ENCODE measurements at regions not wholly inside any gene's neighbourhood (a gene's known extent, or its start where the extent isn't known, plus 50 kb on each side); places are given as distances from the start of the nearest gene placed in this dataset.

- no peak for DNase-seq
These were observed 156.9 kb upstream of the SOX4 start for GRCh38 chr6:21436625-21437024.

GRCh38 chr6:21437581-21437980, 156.0 kb upstream of the SOX4 start:
- no peak for DNase-seq

- DNase-seq = no peak
These were observed 155.1 kb upstream of the SOX4 start for GRCh38 chr6:21438237-21438985.

GRCh38 chr6:21438986-21439352, 154.6 kb upstream of the SOX4 start:
- no peak for DNase-seq

GRCh38 chr6:21441386-21441785, 152.2 kb upstream of the SOX4 start:
- no peak for DNase-seq

- no peak for DNase-seq
These were observed 150.7 kb upstream of the SOX4 start for GRCh38 chr6:21442874-21443273.

- DNase-seq = no peak
These were observed 148.8 kb upstream of the SOX4 start for GRCh38 chr6:21444711-21445260.

GRCh38 chr6:21447987-21448386, 145.6 kb upstream of the SOX4 start:
- no peak for DNase-seq

- DNase-seq = no peak
These were observed 145.0 kb upstream of the SOX4 start for GRCh38 chr6:21448485-21449109.

- peak; percentile 44 for DNase-seq
These were observed 143.4 kb upstream of the SOX4 start for GRCh38 chr6:21450149-21450548.

- no peak for DNase-seq
These were observed 142.9 kb upstream of the SOX4 start for GRCh38 chr6:21450628-21451027.

- DNase-seq = peak; percentile 35
These were observed 142.0 kb upstream of the SOX4 start for GRCh38 chr6:21451546-21452013.

GRCh38 chr6:21454262-21454661, 139.3 kb upstream of the SOX4 start:
- no peak for DNase-seq

- DNase-seq = no peak
These were observed 138.5 kb upstream of the SOX4 start for GRCh38 chr6:21455071-21455470.

GRCh38 chr6:21457647-21458046, 135.9 kb upstream of the SOX4 start:
- DNase-seq = no peak

- no peak for DNase-seq
These were observed 133.9 kb upstream of the SOX4 start for GRCh38 chr6:21459641-21460040.

- DNase-seq = no peak
These were observed 131.6 kb upstream of the SOX4 start for GRCh38 chr6:21461844-21462518.

- DNase-seq = no peak
These were observed 131.1 kb upstream of the SOX4 start for GRCh38 chr6:21462519-21462852.

- no peak for DNase-seq
These were observed 126.5 kb upstream of the SOX4 start for GRCh38 chr6:21467091-21467490.

GRCh38 chr6:21468461-21468860, 125.1 kb upstream of the SOX4 start:
- peak; percentile 90 for DNase-seq

- no peak for DNase-seq
These were observed 124.3 kb upstream of the SOX4 start for GRCh38 chr6:21469213-21469612.

GRCh38 chr6:21476112-21476511, 117.4 kb upstream of the SOX4 start:
- DNase-seq = no peak

GRCh38 chr6:21478411-21478810, 115.1 kb upstream of the SOX4 start:
- no peak for DNase-seq
